ENCODE measurements at regions not wholly inside any gene's neighbourhood (a gene's known extent, or its start where the extent isn't known, plus 50 kb on each side); places are given as distances from the start of the nearest gene placed in this dataset.

DNA sequence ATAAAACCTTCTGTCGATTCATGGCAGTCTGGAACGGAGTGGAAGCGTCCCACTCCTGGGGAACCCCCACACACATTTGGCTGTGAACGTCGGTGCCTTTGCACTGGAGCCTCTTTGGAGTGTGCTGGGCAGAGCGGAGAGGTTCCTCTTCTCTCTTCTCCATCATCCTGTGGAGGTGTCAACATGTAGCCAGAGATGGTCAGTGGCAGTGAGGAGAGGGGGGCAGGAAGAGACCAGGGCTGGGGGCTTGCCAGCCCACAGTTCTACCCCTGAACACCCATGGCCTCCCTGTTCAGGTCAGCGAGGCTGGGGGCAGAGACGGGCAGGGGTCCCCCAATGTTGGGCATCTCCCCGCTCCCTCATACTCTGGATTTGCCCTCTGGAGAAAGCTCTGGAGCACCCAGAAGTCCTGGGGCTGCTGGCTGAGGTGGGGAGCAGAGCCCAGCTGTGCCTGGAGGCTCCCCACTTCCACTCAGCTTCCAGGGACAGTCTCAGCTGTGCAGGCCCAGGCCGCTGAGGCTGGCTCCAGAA is 223.7 kb downstream of the SEC14L1 start:
- Histone ChIP-seq H3F3A (ENCODE audit: low read length, unreplicated experiment) (no peaks in the 10 kb centered on the region), H3K27ac (ENCODE audit: low read length) (peak overlapping the region; percentile 38; the same call in 1 of the 2 replicates), H3K9me2 (replicated peaks; ENCODE audit: low read length) (no peaks in the 10 kb centered on the region), H3K9ac (ENCODE audit: low read length) (no peak overlapping the region), H4K20me1 (ENCODE audit: low read length) (peaks cover 24% of the 10 kb centered on the region; the same call in 1 of the 2 replicates), H3K4me3 (ENCODE audit: low read length) (no peak overlapping the region), H3K4me1 (ENCODE audit: insufficient read depth, low read length) (peaks cover 39% of the 10 kb centered on the region), H2AFZ (ENCODE audit: low read length) (no peak overlapping the region), H3K27me3 (ENCODE audit: low read length) (no peaks in the 10 kb centered on the region), H3K4me2 (ENCODE audit: low read length) (no peak overlapping the region), H3K79me2 (ENCODE audit: low read length) (peaks cover 92% of the 10 kb centered on the region), H3K9me3 (ENCODE audit: low read length) (no peaks in the 10 kb centered on the region), H3K36me3 (ENCODE audit: low read depth, low read length) (peaks cover 6% of the 10 kb centered on the region; the same call in 1 of the 2 replicates)
- POLR2A ChIA-PET (ENCODE audit: unreplicated experiment), result no interaction called here
- BruUV-seq (replicated peaks), result no TSS peak
- TF ChIP-seq EZH2phosphoT487 (IDR thresholded peaks at IDR 0.05; ENCODE audit: borderline replicate concordance, low read length), result no peak
- no peak for TF ChIP-seq EZH2 (IDR thresholded peaks at IDR 0.05; ENCODE audit: low read length, unreplicated experiment)
- TF ChIP-seq, protein P1, sequence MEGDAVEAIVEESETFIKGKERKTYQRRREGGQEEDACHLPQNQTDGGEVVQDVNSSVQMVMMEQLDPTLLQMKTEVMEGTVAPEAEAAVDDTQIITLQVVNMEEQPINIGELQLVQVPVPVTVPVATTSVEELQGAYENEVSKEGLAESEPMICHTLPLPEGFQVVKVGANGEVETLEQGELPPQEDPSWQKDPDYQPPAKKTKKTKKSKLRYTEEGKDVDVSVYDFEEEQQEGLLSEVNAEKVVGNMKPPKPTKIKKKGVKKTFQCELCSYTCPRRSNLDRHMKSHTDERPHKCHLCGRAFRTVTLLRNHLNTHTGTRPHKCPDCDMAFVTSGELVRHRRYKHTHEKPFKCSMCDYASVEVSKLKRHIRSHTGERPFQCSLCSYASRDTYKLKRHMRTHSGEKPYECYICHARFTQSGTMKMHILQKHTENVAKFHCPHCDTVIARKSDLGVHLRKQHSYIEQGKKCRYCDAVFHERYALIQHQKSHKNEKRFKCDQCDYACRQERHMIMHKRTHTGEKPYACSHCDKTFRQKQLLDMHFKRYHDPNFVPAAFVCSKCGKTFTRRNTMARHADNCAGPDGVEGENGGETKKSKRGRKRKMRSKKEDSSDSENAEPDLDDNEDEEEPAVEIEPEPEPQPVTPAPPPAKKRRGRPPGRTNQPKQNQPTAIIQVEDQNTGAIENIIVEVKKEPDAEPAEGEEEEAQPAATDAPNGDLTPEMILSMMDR (conservative IDR thresholded peaks at IDR 0.05; ENCODE audit: low read depth, low read length), result no peak
- DNase-seq (no peak), ATAC-seq (no peak)
- CTCF ChIA-PET, result no interaction called here
- intact Hi-C loops (cut with micrococcal nuclease), result no loop called here

DNA sequence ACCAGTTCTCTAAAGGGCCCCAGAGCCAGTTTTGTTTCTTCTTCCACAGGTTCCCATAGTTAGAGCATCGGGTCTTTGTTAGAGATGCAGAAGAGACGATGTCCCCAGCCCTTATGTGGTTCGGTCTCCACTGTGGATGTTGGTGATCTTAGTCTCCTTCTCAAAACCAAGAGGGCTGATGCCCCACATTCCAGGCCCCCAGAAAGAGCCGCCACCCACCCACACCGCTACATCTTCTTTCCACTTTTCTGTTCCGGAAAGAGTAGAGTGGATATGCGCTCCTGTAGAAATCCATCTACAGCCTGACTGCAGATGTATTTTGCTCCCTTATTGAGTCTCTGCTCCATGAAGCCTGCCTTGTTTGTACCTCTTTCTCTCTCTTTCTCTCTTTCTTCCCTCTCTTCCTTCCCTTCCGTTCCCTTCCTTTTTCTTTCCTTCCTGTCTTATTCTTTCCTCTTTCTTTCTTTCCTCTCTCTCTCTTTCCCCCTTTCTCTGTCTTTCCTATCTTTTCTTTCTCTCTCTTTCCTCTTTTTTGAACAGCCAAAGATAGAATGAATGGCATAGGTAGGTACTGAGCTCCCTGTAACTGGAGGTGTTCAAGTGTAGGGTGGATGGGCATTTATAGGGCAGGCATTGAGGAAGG is 224.3 kb downstream of the SEC14L1 start:
- Histone ChIP-seq H3K79me2 (ENCODE audit: low read length) (peaks cover 92% of the 10 kb centered on the region), H3F3A (ENCODE audit: low read length, unreplicated experiment) (no peaks in the 10 kb centered on the region), H3K9me2 (replicated peaks; ENCODE audit: low read length) (no peaks in the 10 kb centered on the region), H4K20me1 (ENCODE audit: low read length) (peaks cover 29% of the 10 kb centered on the region), H3K9me3 (ENCODE audit: low read length) (no peaks in the 10 kb centered on the region), H3K27me3 (ENCODE audit: low read length) (no peaks in the 10 kb centered on the region), H2AFZ (ENCODE audit: low read length) (no peak overlapping the region), H3K36me3 (ENCODE audit: low read depth, low read length) (peaks cover 6% of the 10 kb centered on the region; the same call in 1 of the 2 replicates), H3K27ac (ENCODE audit: low read length) (peak overlapping the region; percentile 58), H3K4me3 (ENCODE audit: low read length) (no peak overlapping the region), H3K4me1 (ENCODE audit: insufficient read depth, low read length) (peaks cover 39% of the 10 kb centered on the region), H3K4me2 (ENCODE audit: low read length) (peak overlapping the region; percentile 48), H3K9ac (ENCODE audit: low read length) (peak overlapping the region; percentile 14)
- DNase-seq (no peak), ATAC-seq (no peak)
- TF ChIP-seq EZH2 (IDR thresholded peaks at IDR 0.05; ENCODE audit: low read length, unreplicated experiment), result no peak
- no peak for TF ChIP-seq EZH2phosphoT487 (IDR thresholded peaks at IDR 0.05; ENCODE audit: borderline replicate concordance, low read length)
- TF ChIP-seq, protein P1 (conservative IDR thresholded peaks at IDR 0.05; ENCODE audit: low read depth, low read length), result no peak
- intact Hi-C loops (cut with micrococcal nuclease), result no loop called here
- ChIA-PET POLR2A (ENCODE audit: unreplicated experiment) (no interaction called here), CTCF (no interaction called here)
- no TSS peak for BruUV-seq (replicated peaks)

DNA sequence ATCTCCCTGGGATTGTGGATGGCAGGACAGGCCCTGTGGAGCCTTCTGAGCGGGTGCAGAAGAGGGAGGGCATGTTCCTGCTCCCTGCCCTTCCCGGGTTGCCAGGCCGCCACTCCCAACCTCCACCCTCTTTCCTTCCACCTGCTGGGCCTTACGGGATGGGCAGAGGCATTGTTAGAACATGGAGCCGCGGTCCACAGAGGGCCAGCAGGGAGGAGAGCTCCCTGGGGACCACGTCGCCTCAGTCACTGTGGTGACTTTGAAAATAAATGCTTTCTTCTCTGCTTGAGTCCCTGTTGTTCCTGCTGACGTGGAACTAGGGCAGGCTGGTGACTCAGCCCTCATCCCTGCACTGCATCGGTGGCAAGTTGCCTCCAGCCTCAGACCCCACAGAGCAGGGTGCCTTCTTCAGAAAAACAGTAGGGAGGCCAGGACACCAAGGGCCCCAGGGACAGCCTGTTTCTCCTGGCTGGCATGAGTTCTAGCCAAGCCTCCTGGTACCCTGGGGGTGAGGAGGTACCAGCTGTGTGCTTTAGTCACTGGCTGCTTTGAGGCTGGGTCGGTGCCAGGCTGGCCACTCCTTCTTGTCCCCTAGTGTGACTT is 224.9 kb downstream of the SEC14L1 start:
- no TSS peak for BruUV-seq (replicated peaks)
- ChIA-PET CTCF (no interaction called here), POLR2A (ENCODE audit: unreplicated experiment) (interaction anchor here (0.6 kb wide), 1 partner anchor 43 kb away, joined by 3 read pairs; no protein-coding TSS in a partner anchor)
- ATAC-seq (peak; percentile 79), DNase-seq (peak; percentile 82)
- no peak overlapping the region for H2AFZ ChIP-seq (ENCODE audit: low read length)
- H3K9me3 ChIP-seq (ENCODE audit: low read length), result no peaks in the 10 kb centered on the region
- peak overlapping the region; percentile 48 for H3K4me2 ChIP-seq (ENCODE audit: low read length)
- H3K27ac ChIP-seq (ENCODE audit: low read length), result peak overlapping the region; percentile 58
- H3K27me3 ChIP-seq (ENCODE audit: low read length), result no peaks in the 10 kb centered on the region
- peaks cover 6% of the 10 kb centered on the region; the same call in 1 of the 2 replicates for H3K36me3 ChIP-seq (ENCODE audit: low read depth, low read length)
- no peaks in the 10 kb centered on the region for H3F3A ChIP-seq (ENCODE audit: low read length, unreplicated experiment)
- peaks cover 92% of the 10 kb centered on the region for H3K79me2 ChIP-seq (ENCODE audit: low read length)
- TF ChIP-seq EZH2phosphoT487 (IDR thresholded peaks at IDR 0.05; ENCODE audit: borderline replicate concordance, low read length) (no peak), EZH2 (IDR thresholded peaks at IDR 0.05; ENCODE audit: low read length, unreplicated experiment) (no peak)
- TF ChIP-seq, protein P1 (conservative IDR thresholded peaks at IDR 0.05; ENCODE audit: low read depth, low read length), result no peak
- H3K4me3 ChIP-seq (ENCODE audit: low read length), result no peak overlapping the region
- peak overlapping the region; percentile 14 for H3K9ac ChIP-seq (ENCODE audit: low read length)
- H4K20me1 ChIP-seq (ENCODE audit: low read length), result peaks cover 29% of the 10 kb centered on the region
- H3K4me1 ChIP-seq (ENCODE audit: insufficient read depth, low read length), result peaks cover 39% of the 10 kb centered on the region
- no peaks in the 10 kb centered on the region for H3K9me2 ChIP-seq (replicated peaks; ENCODE audit: low read length)
- intact Hi-C loops (cut with micrococcal nuclease), result no loop called here

Data from PC-3 (cell line).